Mucosa of stomach (tissue), 1 donor: ENCODE measurements at regions not wholly inside any gene's neighbourhood (a gene's known extent, or its start where the extent isn't known, plus 50 kb on each side); places are given as distances from the start of the nearest gene placed in this dataset.

Source experiments
- H3K27me3 ChIP-seq: one replicate; pipeline ENCODE4 v1.7.0; 2013; ENCODE audit warnings: mild to moderate bottlenecking, low read length; ENCODE audit not compliant: control insufficient read depth, insufficient read depth
- H3K36me3 ChIP-seq: one replicate; pipeline ENCODE4 v1.7.0; 2013; ENCODE audit warnings: low read length; ENCODE audit not compliant: control insufficient read depth, insufficient read depth
- H3K4me1 ChIP-seq: one replicate; pipeline ENCODE4 v1.7.0; 2013; ENCODE audit warnings: mild to moderate bottlenecking, low read length; ENCODE audit not compliant: control insufficient read depth, insufficient read depth
- H3K4me3 ChIP-seq: one replicate; pipeline ENCODE4 v1.7.0; 2013; ENCODE audit warnings: low read length
- H3K9ac ChIP-seq: one replicate; pipeline ENCODE4 v1.7.0; 2013; ENCODE audit warnings: mild to moderate bottlenecking, low read length, moderate library complexity
- H3K9me3 ChIP-seq: one replicate; pipeline ENCODE4 v1.7.0; 2013; ENCODE audit warnings: mild to moderate bottlenecking, low read length, moderate library complexity; ENCODE audit not compliant: control insufficient read depth
- donor health status: Pancreatic carcinoma.

DNA sequence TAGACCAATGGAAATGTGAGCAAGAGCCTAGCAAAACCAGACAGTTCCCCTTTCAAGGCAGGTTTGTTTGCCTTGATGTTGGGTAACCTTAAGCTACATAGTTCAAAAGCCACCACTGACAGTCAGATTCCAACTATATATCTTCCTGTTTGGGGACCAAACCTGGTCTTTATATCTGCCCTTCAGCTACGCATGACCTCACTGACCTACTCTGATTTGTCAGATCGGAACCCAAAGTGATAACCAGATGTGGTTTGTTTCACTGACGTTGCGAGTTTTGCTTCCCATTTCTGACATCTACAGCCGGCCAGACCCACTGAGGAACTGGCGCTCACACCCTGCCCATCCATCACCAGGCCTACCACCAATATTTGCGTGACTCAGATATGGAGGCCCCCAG is 361.1 kb upstream of the CHRM3 start:
- Histone ChIP-seq H3K27me3 (no peaks in the 10 kb centered on the region), H3K9me3 (no peaks in the 10 kb centered on the region), H3K9ac (no peak overlapping the region), H3K4me3 (no peak overlapping the region), H3K36me3 (no peaks in the 10 kb centered on the region), H3K4me1 (no peaks in the 10 kb centered on the region)

DNA sequence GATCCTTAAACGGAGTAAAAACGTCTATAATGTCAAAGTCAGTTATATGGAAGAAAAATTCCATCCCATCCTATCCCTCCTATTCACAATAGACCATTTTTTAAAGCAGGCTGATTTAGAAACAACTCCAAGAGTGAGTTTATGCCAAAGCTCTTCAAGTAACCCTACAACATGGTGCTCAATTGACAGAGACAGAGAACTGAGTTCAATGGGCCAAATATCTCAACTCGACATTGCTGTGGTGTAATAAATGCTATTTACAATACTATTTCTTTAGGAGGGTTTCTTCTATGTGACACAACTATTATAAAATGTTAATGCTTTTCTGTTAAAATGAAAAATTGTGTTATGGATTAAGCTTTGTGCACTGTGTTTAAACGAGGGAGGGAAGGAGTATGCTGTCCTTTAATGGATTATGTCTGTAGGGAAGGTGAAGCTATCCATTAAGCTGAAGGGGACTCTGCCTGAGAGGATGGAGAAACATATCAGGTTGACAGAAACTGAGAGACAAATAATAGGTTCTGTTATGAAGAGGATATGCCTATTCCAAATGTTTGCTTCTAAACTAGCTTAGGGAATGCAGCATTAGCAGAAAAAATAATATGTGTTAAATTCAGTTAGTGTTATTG is 362.5 kb upstream of the CHRM3 start:
- H3K4me3 ChIP-seq, result no peak overlapping the region
- no peak overlapping the region for H3K9ac ChIP-seq
- no peaks in the 10 kb centered on the region for H3K36me3 ChIP-seq
- no peaks in the 10 kb centered on the region for H3K4me1 ChIP-seq
- H3K9me3 ChIP-seq, result no peaks in the 10 kb centered on the region
- H3K27me3 ChIP-seq, result no peaks in the 10 kb centered on the region

GRCh38 chr1:239016337-239016736 is 370.0 kb upstream of the CHRM3 start:
- H3K27me3 ChIP-seq, result no peaks in the 10 kb centered on the region
- no peak overlapping the region for H3K4me3 ChIP-seq
- no peak overlapping the region for H3K9ac ChIP-seq
- H3K36me3 ChIP-seq, result no peaks in the 10 kb centered on the region
- H3K9me3 ChIP-seq, result no peaks in the 10 kb centered on the region
- H3K4me1 ChIP-seq, result no peaks in the 10 kb centered on the region

DNA sequence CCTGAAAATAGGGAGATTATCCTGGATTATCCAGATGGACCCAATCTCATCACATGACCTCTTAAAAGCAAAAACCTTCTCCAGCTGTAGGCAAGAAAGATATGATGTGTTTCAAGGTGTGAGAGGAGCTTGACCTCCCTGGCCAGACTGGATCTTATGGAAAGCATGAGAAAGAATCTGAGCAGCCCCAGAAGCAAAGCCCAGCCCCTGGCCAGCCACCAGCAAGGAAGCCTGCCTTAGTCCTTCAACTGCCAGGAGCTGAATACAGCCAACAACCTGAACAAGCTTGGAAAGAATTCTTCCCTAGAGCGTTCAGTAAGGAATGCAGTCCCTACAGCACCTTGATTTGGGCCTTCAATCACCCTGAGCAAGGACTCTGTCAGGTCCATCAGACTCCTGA is 375.0 kb upstream of the CHRM3 start:
- Histone ChIP-seq H3K4me1 (no peaks in the 10 kb centered on the region), H3K9ac (no peak overlapping the region), H3K4me3 (no peak overlapping the region), H3K27me3 (no peaks in the 10 kb centered on the region), H3K9me3 (no peaks in the 10 kb centered on the region), H3K36me3 (no peaks in the 10 kb centered on the region)

DNA sequence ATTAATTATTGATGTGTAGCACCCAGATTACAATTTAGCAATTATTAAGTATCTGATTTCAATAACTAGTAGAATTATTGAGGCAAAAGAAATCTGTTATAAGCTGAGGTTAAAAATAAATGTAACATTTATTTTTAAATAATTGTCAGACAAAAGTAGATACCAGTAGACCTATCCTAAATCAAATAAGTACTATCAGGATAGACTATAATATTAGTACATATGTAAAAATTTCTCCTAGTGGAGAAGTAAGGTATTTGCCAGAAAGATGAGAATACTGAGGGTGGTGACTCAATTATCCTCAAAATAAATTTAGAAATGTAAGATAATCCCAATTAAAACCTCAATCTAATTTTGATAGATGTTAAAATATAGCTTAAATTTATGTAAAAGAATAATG is 377.8 kb upstream of the CHRM3 start:
- no peak overlapping the region for H3K4me3 ChIP-seq
- no peaks in the 10 kb centered on the region for H3K4me1 ChIP-seq
- no peaks in the 10 kb centered on the region for H3K36me3 ChIP-seq
- H3K9me3 ChIP-seq, result no peaks in the 10 kb centered on the region
- no peak overlapping the region for H3K9ac ChIP-seq
- no peaks in the 10 kb centered on the region for H3K27me3 ChIP-seq

DNA sequence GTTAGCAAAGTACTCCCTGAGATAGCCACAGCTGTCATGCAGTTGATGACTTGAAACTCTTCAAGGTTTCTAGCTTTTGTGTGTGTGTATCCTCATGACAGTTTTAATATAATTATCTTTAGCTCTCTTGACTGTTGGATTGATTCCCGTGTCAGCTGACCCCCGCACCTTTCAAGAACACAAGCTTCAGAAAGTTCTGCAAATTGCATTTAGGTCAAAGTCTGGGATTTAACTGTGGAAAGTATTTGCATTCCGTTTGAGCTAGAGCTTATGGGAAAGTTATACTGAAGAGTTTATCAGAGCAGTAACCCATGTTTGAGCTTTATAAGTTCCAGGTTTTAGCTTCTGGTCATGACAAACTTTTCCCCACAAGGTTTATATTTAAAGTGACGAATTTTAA is 380.1 kb upstream of the CHRM3 start:
- no peaks in the 10 kb centered on the region for H3K36me3 ChIP-seq
- no peaks in the 10 kb centered on the region for H3K9me3 ChIP-seq
- no peaks in the 10 kb centered on the region for H3K27me3 ChIP-seq
- no peaks in the 10 kb centered on the region for H3K4me1 ChIP-seq
- no peak overlapping the region for H3K9ac ChIP-seq
- no peak overlapping the region for H3K4me3 ChIP-seq

DNA sequence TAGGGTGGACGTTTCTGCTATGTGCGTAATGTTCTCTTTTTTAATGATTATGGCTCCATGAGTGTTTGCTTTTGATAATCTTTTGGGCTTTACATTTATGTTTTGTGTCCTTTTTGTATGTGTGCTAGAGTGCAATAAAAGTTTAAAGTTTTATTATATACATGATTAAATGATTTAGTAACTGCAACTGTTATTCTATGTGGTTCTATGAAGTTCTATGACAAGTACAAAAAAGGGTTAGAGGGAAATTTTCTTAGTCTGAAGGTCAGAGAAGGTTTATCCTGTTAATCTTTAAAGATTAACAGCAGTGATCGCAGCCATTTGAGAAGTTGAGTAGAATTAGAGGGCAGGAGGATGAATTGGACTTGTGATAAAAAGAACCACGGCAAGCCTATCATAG is 386.4 kb upstream of the CHRM3 start:
- H3K4me3 ChIP-seq, result no peak overlapping the region
- H3K9ac ChIP-seq, result no peak overlapping the region
- H3K4me1 ChIP-seq, result no peaks in the 10 kb centered on the region
- no peaks in the 10 kb centered on the region for H3K36me3 ChIP-seq
- no peaks in the 10 kb centered on the region for H3K27me3 ChIP-seq
- no peaks in the 10 kb centered on the region for H3K9me3 ChIP-seq

DNA sequence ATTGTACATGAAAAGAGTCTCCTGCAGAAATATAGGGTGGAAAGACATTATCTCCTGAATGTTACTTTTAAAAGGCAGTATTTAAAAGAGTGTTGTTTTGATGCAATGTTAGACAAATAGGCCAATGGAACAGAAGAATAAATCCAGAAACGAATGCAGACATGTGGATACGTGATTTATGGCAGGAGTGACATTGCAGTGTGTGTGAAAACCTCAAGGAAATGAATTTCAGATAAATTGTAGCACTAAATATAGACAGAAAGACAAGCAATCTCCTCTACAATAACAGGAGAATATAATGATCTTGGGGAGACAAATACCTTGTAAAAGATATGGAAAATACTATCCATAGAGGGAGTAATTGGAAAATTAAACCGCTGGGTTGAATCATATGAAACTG is 387.8 kb upstream of the CHRM3 start:
- no peaks in the 10 kb centered on the region for H3K27me3 ChIP-seq
- H3K4me1 ChIP-seq, result no peaks in the 10 kb centered on the region
- H3K4me3 ChIP-seq, result no peak overlapping the region
- H3K9me3 ChIP-seq, result no peaks in the 10 kb centered on the region
- no peak overlapping the region for H3K9ac ChIP-seq
- H3K36me3 ChIP-seq, result no peaks in the 10 kb centered on the region

- no peak overlapping the region for H3K9ac ChIP-seq
- H3K36me3 ChIP-seq, result no peaks in the 10 kb centered on the region
- no peaks in the 10 kb centered on the region for H3K27me3 ChIP-seq
- no peaks in the 10 kb centered on the region for H3K9me3 ChIP-seq
- H3K4me1 ChIP-seq, result no peaks in the 10 kb centered on the region
- H3K4me3 ChIP-seq, result no peak overlapping the region
Measured at GRCh38 chr1:238991765-238992495, 394.4 kb upstream of the CHRM3 start.

- no peaks in the 10 kb centered on the region for H3K27me3 ChIP-seq
- H3K36me3 ChIP-seq, result no peaks in the 10 kb centered on the region
- no peaks in the 10 kb centered on the region for H3K4me1 ChIP-seq
- no peaks in the 10 kb centered on the region for H3K9me3 ChIP-seq
- H3K9ac ChIP-seq, result no peak overlapping the region
- H3K4me3 ChIP-seq, result no peak overlapping the region
Measured at GRCh38 chr1:238985312-238985711, 401.1 kb upstream of the CHRM3 start.

DNA sequence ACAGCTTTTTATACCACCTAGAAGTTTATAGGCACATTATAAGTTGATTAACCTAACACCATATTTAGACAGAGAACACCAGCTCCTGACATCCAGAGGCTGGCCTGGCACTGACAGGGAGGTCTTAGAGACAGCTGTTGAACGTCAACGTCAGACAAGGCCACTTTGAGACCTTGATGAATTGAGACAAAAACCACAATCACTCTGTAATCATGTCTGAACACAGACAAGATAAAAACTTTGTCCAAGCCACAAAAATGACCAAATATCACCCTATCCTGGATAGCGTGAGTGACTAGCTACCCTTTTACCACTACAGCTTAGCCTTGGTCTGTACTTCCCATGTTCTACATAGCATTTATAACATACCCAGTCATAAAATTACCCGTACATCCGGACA is 403.6 kb upstream of the CHRM3 start:
- Histone ChIP-seq H3K4me1 (no peaks in the 10 kb centered on the region), H3K36me3 (no peaks in the 10 kb centered on the region), H3K4me3 (no peak overlapping the region), H3K9me3 (no peaks in the 10 kb centered on the region), H3K27me3 (no peaks in the 10 kb centered on the region), H3K9ac (no peak overlapping the region)

DNA sequence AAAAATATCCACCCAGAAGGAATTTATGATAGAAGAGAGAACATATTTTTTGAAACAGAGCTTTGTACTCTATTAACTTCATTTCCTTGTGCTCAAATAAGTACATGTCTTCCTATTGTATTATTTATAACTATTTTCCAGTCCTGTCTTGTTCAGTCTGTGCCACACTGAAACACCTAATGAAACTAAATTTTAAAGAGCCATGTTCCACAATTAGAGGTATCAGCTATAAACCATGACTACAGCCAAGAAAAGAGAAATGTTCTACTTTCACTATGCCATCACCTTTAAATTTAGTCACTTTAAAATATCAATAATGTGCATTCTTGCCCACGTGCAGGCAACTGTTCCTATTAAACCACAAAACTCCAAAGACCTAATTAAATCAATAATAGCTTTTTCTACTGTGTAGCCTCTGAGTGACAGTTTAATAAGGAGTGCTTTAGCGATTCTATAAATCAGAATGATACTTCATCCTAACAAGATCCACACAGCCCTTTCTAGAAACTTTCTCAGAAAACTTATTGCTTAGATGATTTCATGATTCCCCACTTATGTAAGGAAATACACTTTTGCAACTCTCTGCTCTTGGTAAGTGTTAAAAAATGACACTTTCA is 404.9 kb upstream of the CHRM3 start:
- Histone ChIP-seq H3K27me3 (no peaks in the 10 kb centered on the region), H3K9ac (no peak overlapping the region), H3K4me3 (no peak overlapping the region), H3K4me1 (no peaks in the 10 kb centered on the region), H3K36me3 (no peaks in the 10 kb centered on the region), H3K9me3 (no peaks in the 10 kb centered on the region)
